PFSK-1 (cell line): ENCODE measurements at regions not wholly inside any gene's neighbourhood (a gene's known extent, or its start where the extent isn't known, plus 50 kb on each side); places are given as distances from the start of the nearest gene placed in this dataset.

ENCODE experiments used
- FOXP2 ChIP-seq: optimal IDR thresholded peaks from 2 replicates; pipeline ENCODE3; 2011; ENCODE audit warnings: borderline replicate concordance, control low read depth, inconsistent platforms; ENCODE audit not compliant: insufficient read depth; ENCODE audit errors: extremely low read length, extremely low read depth
- POLR2AphosphoS5 ChIP-seq: IDR thresholded peaks from 2 replicates; pipeline ENCODE4 v1.6.1; 2012; ENCODE audit warnings: low read depth, mild to moderate bottlenecking, control low read depth, low read length, moderate library complexity
- SIN3A ChIP-seq: IDR thresholded peaks from 2 replicates; pipeline ENCODE4 v1.6.1; 2012; ENCODE audit warnings: mild to moderate bottlenecking, low read length, moderate library complexity, borderline replicate concordance; ENCODE audit not compliant: insufficient read depth
- TAF1 ChIP-seq: IDR thresholded peaks from 2 replicates; pipeline ENCODE4 v1.6.1; 2012; ENCODE audit warnings: low read length, control low read depth, borderline replicate concordance; ENCODE audit not compliant: insufficient read depth
- TF ChIP-seq, protein P1 (sequence below), 2 experiments: IDR thresholded peaks; 2 replicates each; pipeline versions ENCODE4 v1.6.1 to v1.8.0; 2011 to 2012; ENCODE audit warnings: low read depth in 2 of 2, low read length in 2 of 2, control low read depth in 1 of 2, inconsistent platforms in 1 of 2, mild to moderate bottlenecking in 1 of 2, moderate library complexity in 1 of 2; ENCODE audit not compliant: insufficient read depth in 1 of 2

DNA sequence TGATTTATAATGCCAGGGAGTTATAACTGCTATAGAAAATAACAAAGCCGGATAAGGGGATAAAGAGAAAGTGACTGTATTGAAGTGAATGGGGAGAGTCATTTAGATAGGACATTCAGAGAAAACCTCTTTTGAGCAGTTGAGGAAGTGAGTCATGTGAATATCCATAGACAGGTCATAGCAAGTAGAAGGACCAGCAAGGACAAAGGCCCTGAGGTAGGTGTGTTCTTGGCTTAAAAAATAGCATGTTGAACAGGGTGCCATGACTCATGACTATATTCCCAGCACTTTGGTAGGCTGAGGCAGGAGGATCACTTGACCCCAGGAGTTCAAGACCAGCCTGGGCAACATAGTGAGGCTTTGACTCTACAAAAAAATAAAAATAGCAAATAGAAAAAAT lies 51.5 kb upstream of the RAP1B start:
- TF ChIP-seq FOXP2 (no peak), TAF1 (no peak), POLR2AphosphoS5 (no peak), SIN3A (no peak)
- TF ChIP-seq, protein P1, sequence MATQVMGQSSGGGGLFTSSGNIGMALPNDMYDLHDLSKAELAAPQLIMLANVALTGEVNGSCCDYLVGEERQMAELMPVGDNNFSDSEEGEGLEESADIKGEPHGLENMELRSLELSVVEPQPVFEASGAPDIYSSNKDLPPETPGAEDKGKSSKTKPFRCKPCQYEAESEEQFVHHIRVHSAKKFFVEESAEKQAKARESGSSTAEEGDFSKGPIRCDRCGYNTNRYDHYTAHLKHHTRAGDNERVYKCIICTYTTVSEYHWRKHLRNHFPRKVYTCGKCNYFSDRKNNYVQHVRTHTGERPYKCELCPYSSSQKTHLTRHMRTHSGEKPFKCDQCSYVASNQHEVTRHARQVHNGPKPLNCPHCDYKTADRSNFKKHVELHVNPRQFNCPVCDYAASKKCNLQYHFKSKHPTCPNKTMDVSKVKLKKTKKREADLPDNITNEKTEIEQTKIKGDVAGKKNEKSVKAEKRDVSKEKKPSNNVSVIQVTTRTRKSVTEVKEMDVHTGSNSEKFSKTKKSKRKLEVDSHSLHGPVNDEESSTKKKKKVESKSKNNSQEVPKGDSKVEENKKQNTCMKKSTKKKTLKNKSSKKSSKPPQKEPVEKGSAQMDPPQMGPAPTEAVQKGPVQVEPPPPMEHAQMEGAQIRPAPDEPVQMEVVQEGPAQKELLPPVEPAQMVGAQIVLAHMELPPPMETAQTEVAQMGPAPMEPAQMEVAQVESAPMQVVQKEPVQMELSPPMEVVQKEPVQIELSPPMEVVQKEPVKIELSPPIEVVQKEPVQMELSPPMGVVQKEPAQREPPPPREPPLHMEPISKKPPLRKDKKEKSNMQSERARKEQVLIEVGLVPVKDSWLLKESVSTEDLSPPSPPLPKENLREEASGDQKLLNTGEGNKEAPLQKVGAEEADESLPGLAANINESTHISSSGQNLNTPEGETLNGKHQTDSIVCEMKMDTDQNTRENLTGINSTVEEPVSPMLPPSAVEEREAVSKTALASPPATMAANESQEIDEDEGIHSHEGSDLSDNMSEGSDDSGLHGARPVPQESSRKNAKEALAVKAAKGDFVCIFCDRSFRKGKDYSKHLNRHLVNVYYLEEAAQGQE (IDR thresholded peaks at IDR 0.05; ENCODE audit: insufficient read depth in 1 of 2, low read depth in 2 of 2, low read length in 2 of 2): no peak

DNA sequence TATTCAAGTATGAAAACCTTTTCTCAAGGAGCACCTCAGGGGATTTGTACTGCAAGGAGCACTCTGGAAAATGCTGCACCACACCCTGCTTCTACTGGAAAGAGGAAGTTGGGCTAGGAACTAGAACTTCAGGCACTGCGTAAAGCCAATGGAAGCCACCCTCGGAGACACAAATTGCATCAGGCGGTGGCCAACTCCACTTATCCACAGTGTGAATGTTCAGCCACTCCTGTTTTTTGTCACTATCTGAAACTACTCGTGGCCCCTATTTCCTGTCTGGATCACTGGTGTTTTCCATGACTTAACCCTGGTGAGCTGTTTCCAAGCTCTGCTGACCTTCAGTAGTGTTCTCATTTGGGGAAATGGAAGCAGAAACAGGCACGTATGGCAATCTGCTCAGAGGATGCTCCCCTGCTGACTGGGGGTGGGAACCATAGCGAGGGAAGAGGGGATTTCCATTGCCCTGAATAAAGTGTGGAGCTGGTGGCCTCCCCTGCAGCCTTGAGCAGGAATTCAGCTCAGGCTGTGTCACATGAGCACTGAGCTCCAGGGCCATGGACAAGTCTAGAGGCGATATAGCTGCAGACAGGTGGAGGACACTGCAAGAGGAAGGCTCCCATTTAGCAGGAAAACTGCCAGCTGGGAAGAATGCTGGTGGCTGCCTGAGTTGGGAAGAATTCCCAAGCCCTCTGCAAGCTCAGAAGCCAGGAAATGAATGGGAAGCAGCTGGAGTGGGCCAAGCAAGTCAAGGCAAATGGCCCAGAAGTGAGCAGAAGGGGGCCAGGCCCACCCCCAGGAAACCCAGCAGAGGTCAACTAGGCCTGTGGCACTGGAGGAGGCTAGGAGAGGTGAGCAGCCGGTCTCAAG lies 50.5 kb upstream of the RAP1B start:
- TF ChIP-seq SIN3A (peak; percentile 15; the same call in 1 of the 2 replicates), POLR2AphosphoS5 (no peak), TAF1 (peak; percentile 35; the same call in 1 of the 2 replicates), FOXP2 (no peak)
- TF ChIP-seq, protein P1 (IDR thresholded peaks at IDR 0.05; ENCODE audit: insufficient read depth in 1 of 2, low read depth in 2 of 2, low read length in 2 of 2): peak in 1 of 2 experiments; percentile 60; a peak in 1 of 4 replicates

DNA sequence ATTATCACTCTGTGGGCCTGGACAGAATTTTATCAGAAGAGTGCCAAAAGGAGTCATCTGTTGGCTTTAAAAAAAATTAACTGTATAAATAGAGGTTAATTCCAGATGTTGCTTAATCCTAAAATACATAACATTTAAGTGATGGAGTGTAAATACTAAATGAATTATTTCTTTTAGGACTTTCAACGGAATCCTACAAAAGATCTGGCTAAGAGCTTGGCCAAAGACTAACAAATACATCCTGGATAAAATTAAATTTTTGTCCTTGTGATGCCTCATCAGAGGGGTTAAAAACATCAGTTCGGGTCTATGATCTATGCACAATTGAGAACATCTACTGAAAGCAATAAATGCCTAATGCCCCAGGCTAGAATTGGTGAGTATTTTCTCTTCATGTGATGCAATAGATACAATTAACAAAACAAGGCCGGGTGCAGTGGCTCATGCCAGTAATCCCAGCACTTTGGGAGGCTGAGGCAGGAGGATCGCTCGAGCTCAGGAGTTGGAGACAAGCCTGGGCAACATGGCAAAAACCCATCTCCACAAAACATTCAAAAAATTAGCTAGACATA lies 49.8 kb upstream of the RAP1B start:
- TF ChIP-seq POLR2AphosphoS5 (no peak), TAF1 (no peak), SIN3A (no peak), FOXP2 (no peak)
- TF ChIP-seq, protein P1 (IDR thresholded peaks at IDR 0.05; ENCODE audit: insufficient read depth in 1 of 2, low read depth in 2 of 2, low read length in 2 of 2): no peak
